H1 (cell line): ENCODE measurements at regions not wholly inside any gene's neighbourhood (a gene's known extent, or its start where the extent isn't known, plus 50 kb on each side); places are given as distances from the start of the nearest gene placed in this dataset.

Experiments
- POLR2A ChIP-seq, 2 experiments: IDR thresholded peaks; 1 replicate in 1 of 2; 2 replicates in 1 of 2; pipeline ENCODE4 v1.6.1; 2011; ENCODE audit warnings: low read depth in 2 of 2, low read length in 2 of 2, mild to moderate bottlenecking in 2 of 2; ENCODE audit errors: control extremely low read depth in 1 of 2
- SP4 ChIP-seq: IDR thresholded peaks from 2 replicates; pipeline ENCODE4 v1.6.1; 2012; ENCODE audit warnings: low read length, inconsistent platforms

DNA sequence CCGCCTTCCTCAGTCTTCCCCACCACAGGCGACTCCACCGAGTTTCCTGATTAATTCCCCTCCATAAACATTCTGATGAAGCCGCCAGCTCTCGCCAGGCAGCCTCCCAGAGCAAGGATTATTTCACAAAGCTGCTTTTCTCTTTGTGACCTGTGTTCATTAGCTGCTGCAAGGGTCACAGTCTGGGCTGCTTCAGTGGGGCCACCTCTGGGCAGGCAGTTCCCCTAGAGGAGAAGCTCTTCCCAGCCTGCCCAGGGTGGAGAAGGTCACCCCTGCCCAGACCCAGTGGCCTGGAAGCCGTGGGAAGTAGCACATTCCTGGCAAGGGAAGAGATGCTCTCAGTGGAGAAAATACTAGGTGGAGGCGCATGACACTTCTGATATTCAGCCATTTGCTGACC, 58.4 kb upstream of the RAPGEF1 start:
- TF ChIP-seq SP4: no peak
- no peak for TF ChIP-seq POLR2A (IDR thresholded peaks at IDR 0.05; ENCODE audit: control extremely low read depth in 1 of 2, low read depth in 2 of 2, low read length in 2 of 2)
